ENCODE measurements at regions not wholly inside any gene's neighbourhood (a gene's known extent, or its start where the extent isn't known, plus 50 kb on each side); places are given as distances from the start of the nearest gene placed in this dataset.

- TF ChIP-seq CSDC2 (CRISPR knock-in tag; IDR thresholded peaks at IDR 0.05) (no peak), RARB (CRISPR knock-in tag; IDR thresholded peaks at IDR 0.05) (no peak), ZFP30 (CRISPR knock-in tag; IDR thresholded peaks at IDR 0.05) (no peak), ZFP3 (CRISPR knock-in tag; IDR thresholded peaks at IDR 0.05) (no peak), GLIS3 (CRISPR knock-in tag; IDR thresholded peaks at IDR 0.05) (no peak), POU6F1 (CRISPR knock-in tag; IDR thresholded peaks at IDR 0.05; ENCODE audit: borderline replicate concordance, low read depth) (no peak), OSR1 (CRISPR knock-in tag; IDR thresholded peaks at IDR 0.05) (no peak), ARNTL (CRISPR knock-in tag; IDR thresholded peaks at IDR 0.05; ENCODE audit: borderline replicate concordance, low read depth) (no peak), ZC3H10 (CRISPR knock-in tag; IDR thresholded peaks at IDR 0.05) (no peak), PATZ1 (CRISPR knock-in tag; IDR thresholded peaks at IDR 0.05; ENCODE audit: borderline replicate concordance) (no peak), ESRRG (CRISPR knock-in tag; IDR thresholded peaks at IDR 0.05) (no peak), ZNF565 (CRISPR knock-in tag; conservative IDR thresholded peaks at IDR 0.05; ENCODE audit: low read depth) (no peak)
- TF ChIP-seq, protein P1, sequence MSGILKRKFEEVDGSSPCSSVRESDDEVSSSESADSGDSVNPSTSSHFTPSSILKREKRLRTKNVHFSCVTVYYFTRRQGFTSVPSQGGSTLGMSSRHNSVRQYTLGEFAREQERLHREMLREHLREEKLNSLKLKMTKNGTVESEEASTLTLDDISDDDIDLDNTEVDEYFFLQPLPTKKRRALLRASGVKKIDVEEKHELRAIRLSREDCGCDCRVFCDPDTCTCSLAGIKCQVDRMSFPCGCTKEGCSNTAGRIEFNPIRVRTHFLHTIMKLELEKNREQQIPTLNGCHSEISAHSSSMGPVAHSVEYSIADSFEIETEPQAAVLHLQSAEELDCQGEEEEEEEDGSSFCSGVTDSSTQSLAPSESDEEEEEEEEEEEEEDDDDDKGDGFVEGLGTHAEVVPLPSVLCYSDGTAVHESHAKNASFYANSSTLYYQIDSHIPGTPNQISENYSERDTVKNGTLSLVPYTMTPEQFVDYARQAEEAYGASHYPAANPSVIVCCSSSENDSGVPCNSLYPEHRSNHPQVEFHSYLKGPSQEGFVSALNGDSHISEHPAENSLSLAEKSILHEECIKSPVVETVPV (CRISPR knock-in tag; IDR thresholded peaks at IDR 0.05) = no peak
Measured at GRCh38 chr4:126874533-126874932, 758.2 kb upstream of the INTU start.
